Astrocyte of the hippocampus (primary cell): ENCODE measurements at regions not wholly inside any gene's neighbourhood (a gene's known extent, or its start where the extent isn't known, plus 50 kb on each side); places are given as distances from the start of the nearest gene placed in this dataset.
"Not testable (repeated sequence)": the region's sequence is repeated elsewhere in the genome, so short reads cannot be mapped to it uniquely, and the experiment has no call there.

Experiments
- DNase-seq: peaks from one replicate; pipeline ENCODE4 v3.0.0; 2011; ENCODE audit warnings: low read depth, low spot score

DNA sequence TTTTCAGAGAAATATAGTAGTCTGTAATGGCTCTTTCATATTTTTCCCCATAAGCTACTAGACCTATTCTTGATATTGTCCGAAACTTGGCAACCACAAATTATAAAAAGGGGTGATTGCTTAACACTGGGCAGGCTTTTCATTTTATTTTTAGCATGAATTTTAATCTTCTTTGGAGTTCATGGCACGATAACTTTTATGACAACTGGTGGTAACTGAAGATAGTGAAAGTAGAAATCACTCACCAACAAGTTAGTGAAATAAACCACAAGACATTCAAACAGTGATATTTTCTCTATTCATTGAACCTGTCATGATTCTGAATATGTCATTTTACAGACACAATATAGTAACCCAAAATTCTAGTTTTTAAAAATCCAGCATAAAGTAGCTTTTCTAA, 213.9 kb downstream of the PRDM9 start:
- no peak for DNase-seq

DNA sequence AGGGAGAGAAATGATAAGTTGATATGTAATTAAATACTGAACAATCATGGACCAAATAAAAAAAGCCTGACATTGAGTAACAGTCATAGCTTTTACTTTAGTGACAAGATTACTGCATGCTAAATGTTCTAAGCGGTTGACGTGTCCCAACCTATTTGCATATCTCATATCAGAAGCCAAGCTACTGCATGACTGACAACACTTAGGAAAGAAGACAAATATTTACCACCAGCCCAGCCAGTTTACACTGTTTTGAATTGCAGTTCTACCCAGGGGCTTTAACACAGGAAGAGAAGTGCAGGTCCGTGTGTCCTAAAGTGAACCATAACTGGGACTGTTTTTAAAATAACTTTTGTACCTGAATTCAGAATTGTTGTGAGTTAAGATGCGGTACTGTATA, 219.9 kb downstream of the PRDM9 start:
- DNase-seq, result no peak

DNA sequence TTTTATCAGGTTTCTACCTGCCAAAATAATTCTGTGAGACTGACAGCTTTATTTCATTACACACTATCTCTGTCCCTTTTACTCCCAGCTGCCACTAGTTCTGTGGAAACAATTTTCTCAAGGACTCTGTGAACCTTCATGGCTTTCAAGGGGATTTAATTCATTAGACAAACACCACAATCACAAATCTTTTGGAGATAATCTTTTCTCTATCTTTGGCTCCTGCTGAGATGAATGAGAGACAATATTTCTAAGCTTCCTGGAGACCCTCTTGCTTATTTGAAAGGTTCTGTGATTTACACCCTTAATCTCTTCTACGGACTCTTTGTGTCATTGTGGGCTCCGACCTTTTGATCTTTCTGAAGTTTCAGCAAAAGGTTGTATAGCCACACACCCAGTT, 222.6 kb downstream of the PRDM9 start:
- DNase-seq, result no peak

DNA sequence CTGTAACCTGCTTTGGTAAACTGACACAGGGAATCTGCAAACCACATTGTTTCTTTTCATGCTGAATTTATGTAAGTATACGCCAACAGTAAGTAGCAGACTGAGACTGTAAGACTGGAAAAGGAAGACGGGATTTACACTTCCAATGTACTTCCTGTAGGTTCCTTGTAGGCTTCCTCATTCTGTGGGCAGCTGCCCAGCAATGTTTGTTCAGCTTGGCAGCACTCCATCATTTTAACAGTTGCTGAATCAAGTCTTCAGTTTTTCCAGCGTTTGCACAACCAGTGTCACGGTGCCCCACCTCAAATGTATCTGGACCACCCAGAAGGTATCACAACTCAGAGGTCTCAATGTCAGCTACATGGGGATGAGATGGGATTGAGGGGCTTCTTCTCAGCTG, 232.6 kb downstream of the PRDM9 start:
- no peak for DNase-seq

DNA sequence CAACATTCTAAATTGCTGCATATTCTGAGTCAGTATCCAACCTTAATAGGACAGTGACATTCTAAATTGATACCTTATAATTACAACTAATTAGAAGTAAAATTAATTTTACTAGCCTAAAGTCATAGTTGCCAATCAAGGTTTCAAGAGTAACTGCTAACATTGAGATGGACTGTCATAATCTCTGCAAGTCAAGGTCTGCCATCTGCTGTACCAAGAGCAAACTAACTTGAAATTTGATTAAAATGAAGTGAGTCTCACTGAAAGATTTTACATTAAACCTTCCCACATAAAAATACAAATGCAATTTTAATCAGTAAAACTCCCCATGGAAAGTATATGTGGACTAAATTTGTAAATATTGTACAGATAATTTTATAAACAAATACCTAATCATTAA, 235.3 kb downstream of the PRDM9 start:
- DNase-seq, result no peak

DNA sequence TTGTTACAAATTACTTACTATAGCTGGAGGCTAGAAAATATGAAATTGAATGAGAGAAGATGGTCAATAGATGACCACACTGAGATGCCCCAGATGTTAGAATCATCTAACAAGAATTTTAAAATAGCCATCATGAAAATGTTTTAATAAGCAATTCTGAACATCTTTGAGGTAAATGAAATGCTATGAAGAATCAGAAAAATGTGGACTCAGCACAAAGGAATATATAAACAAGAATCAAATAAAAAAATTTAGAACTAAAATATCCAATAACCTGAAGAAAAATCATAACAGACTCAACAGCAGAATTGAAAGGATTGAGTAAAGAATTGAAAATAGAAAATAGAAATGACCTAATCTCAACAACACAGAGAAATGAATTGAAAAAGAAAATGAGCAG, 248.5 kb downstream of the PRDM9 start:
- no peak for DNase-seq

DNA sequence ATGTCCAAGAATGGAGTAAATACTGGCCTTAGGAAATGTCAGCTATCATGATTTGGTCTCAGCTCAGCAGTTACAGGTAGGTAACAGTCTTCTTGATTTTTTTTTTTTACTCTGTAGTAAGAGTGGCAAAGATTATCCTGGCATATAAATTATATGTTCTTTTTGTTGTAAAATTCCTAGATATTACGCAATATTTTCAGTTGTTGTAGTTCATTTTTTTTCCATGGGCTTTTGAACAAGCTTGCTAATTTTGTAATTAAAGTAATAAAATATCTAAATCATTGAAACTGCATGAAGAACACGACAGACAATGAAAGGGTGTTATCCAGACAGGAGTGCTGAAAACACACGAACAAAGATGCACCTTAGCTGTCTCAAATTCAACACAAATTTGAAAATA, 249.4 kb downstream of the PRDM9 start:
- no peak for DNase-seq

DNA sequence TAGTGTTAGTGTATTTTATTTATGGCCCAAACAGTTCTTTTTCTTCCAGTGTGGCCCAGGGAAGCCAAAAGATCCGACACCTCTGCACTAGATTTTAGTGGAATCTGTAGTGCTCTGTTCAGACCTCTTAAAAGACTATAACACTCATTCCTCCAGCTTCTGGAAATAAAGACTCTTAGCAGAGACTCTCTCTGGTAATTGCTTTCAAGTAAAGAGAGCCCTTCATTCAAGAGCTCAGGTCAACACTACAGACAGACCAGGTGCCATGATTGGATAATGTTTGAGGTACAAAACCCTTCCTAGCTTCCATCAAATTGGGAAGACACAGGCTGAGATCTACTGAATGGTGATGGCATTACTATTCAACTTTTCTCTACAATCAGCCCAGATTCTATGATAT, 255.8 kb downstream of the PRDM9 start:
- no peak for DNase-seq

DNA sequence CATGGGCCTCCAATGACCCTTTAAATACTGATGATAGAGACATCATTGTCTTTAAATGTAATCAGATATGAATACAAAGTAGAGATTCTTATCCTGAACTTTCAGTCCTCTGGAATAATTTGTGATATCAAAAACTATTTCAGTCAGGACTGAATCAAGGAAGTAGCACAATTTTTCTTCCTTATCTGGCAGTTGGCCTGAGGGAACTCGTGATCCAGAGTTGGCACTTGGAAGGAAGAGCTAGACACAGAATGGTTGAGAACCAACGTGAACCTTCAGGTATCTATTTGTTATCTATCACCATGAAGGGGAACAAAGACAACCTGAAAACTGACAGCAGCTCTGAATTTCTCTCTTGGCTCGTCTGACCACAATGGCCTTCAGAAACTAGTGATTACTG, 269.3 kb downstream of the PRDM9 start:
- no peak for DNase-seq

DNA sequence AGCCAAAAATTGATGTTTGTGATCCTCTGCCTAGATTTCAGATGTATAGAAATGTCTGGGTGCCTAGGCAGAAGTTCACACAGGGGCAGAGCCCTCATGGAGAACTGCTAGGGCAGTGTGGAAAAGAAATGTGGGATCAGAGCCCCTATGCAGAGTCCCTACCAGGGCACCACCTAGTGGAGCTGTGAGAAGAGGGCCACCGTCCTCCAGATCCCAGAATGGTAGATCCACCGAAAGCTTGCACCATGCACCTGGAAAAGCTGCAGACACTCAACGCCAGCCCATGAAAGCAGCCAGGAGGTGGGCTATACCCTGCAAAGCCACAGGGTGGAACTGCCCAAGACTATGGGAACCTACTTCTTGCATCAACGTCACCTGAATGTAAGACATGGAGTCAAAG, 292.9 kb downstream of the PRDM9 start:
- DNase-seq, result not testable (repeated sequence)

DNA sequence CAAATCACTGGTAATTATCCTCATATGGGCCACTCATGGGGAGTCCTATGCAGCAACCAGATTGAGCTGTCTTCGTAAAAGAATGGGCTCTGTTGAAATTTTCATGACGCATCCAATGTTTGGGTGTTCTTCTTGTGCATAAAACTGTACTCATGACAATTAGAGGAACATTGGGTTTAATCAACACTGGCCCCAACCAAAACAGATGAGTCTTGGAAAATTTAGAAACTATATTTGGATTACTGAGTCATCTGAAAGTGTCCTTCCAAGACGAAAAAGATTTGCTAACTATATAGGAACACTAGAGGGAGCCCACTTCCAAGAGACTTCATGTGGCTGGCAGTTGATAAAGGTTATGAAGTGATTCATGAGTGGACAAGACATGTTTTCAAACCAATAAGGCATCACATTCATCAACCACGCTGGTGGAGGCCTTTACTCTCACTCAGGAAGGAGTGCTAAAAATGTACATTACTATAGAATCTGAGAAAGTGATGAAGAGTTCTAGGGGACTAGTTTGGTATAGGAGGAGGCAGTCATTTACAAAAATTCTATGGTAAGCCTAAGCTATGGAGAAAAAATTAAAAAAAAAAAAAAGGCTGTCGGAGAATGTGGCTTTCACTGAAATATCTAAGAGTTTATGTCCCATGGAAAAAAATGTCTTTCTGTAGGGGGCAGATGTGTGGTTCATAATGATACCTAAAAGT, 313.5 kb downstream of the PRDM9 start:
- peak; percentile 20 for DNase-seq

DNA sequence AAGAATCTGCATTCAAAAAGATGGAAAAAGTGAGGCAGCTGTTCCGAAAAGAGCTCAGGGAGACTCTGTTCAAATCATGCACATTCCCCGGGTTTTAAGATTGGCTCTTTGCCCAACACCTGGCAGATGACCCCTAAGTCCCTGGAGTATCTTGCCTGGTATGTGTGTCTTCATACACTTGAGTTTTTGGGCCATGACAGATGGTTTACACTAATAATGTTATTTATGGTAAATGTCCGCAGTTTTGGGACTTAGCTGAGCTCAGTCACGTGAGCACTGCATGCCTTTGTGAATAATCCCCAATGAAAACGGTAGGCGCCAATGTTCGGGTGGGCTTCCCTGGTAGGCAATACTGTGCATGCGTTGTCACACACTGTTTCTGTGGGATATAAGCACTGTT, 316.1 kb downstream of the PRDM9 start:
- no peak for DNase-seq

DNA sequence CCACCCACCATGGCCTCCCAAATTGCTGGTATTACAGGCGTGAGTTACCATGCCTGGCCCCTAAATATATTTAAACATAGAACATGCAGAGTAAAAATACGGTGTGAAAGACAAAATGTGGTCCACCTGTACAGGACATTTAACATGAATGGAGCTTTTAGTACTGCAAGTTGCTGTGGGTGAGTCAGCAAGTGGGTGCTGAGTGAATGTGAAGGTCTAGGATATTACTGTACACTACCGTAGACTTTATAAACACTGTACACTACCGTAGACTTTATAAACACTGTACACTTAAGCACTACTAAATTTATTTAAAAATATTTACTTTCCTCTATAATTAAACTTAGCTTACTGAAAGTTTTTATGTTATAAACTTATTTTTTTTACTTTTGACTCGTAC, 317.8 kb downstream of the PRDM9 start:
- no peak for DNase-seq

DNA sequence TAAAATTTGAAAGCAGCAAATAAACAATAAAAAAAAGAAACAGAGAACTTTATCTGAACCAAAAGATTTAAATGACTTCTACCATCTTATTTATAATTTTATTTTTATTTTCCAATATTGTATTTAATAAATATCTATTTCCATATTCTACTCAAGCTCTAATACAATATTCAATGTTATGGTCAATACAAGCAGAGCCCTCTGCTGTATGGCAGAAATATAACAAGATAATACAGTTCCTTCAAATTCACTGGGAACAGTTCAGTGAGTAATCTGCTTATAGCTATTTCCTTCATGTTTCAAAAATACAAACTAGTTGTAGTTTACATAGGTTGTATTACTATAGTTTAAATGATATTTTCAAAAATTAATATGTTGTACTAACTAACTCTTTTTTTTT, 332.7 kb downstream of the PRDM9 start:
- no peak for DNase-seq

DNA sequence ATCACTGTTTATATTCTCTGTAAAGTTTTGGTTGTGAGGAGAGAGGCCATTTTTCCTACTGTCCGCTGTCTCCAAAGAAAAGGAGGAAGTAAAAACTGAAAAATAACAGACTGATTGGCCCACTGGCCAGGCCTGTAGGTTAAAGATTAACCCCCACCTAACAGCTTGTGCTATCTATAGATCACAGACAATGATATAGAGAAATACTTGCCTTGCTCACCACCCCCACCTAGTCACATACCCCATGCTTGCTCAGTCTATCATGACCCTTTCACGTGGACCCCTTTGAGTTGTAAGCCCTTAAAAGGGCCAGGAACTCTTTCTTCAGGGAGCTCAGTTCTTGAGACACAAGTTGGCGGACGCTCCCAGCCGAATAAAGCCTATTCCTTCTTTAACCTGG, 357.4 kb downstream of the PRDM9 start:
- no peak for DNase-seq

DNA sequence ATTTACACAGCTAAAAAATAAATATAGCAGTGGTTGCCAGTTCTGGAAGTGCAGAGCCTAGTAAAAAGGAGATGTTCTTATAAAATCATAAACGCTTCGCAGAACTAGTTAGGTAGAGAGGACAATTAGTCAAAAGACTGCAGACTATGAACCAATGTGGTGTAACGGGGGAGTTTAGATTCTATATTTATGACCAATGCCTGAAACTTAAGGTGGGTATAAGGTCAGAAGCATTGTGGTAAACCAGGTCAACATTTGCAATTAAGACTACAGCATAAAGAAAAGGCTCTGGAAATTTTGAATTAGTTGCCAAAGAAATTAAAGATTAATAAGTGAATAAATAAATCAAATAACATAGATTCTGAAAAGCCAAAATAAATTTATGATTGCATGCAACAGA, 370.4 kb downstream of the PRDM9 start:
- DNase-seq, result no peak

DNA sequence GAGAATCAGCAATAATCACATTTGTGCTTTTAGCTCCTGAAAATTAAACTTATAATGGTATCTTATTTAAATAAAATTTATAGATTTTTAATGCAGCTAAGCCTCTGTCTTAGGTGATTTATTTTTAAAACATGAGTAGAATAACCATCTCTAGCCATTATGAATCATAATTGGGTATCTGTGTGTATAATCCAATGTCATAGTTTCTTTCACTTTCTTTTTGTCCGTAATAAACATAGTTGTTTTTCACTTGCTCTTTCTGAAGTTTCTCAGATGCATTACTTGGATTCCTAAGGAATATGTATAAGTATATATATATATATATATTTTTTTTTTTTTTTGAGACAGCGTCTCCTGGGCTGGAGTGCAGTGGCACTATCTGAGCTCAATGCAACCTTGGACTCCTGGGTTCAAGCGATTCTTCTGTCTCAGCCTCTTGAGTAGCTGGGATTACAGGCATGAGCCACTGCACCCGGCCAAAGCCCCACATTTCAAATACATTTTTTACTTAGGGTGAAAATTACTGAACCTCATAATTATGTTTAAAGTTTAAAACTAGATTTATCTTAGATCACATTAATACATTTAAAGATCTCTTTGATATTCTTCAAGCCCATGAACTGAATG, 377.1 kb downstream of the PRDM9 start:
- no peak for DNase-seq

DNA sequence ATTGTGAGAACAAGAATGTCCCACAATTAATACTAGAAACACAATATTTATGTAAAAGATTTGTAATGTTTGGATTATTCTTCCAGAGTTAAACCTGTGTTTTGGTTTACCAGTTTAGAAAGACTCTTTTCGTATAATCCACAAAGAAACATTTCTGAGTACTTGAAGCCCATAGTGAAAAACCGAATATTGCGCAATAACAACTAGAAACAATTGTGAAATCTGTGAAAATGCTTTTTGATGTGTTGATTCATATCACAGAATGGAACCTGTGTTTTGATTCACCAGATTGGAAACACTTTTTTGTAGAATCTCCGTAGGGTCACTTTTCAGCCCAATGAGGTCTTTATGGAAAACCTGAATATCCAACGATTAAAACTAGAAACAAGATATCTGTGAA, 386.2 kb downstream of the PRDM9 start:
- DNase-seq, result no peak

DNA sequence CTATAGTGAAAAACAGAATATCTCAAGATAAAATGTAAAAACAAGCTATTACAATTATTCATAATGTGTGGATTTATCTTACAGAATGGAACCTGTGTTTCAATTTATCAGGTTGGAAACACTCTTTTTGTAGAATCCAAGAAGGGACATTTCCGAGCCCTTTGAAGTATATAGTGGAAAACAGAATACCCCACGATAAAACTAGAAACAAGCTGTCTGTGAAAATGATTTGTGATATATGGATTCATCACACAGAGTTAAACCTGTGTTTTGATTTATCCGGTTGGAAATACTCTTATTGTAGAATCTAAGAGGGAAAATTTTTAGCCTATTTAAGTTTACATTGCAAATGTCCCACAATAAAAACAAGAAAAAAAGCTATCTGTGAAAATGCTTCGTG, 388.2 kb downstream of the PRDM9 start:
- no peak for DNase-seq

DNA sequence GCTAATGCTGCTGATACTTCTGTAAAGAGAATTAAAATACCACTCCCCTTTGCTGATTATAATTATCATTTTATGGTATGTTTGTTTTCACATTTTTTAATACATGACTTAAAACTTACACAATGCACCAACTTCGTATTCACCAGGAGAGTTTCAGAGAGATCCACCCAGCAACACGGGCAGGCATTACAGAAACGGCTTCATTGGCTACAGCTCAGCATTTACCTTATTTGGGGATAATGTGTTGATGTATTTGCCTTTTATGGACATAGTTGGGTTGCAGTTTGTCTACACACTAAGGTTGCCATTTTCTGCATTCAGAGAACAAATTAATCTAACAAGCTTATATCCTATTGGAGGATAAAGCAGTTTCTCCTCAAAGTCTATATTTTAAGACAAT, 423.6 kb downstream of the PRDM9 start:
- no peak for DNase-seq

DNA sequence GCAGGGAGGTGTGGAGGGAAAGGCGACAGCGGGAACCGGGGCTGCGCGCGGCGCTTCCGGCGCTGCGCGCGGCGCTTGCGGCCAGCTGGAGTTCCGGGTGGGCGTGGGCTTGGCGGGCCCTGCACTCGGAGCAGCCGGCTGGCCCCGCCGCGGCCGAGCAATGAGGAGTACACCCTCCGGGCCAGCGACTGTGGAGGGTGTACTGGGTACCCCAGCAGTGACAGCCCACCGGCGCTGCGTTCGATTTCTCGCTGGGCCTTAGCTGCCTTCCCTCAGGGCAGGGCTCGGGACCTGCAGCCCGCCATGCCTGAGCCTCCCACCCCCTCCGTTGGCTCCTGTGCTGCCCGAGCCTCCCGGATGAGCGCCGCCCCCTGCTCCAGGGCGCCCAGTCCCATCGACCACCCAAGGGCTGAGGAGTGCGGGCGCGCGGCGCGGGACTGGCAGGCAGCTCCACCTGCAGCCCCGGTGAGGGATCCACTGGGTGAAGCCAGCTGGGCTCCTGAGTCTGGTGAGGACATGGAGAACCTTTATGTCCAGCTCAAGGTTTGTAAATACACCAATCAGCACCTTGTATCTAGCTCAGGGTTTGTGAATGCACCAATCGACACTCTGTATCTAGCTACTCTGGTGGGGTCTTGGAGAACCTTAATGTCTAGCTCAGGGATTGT, 444.0 kb downstream of the PRDM9 start:
- DNase-seq, result peak; percentile 1

DNA sequence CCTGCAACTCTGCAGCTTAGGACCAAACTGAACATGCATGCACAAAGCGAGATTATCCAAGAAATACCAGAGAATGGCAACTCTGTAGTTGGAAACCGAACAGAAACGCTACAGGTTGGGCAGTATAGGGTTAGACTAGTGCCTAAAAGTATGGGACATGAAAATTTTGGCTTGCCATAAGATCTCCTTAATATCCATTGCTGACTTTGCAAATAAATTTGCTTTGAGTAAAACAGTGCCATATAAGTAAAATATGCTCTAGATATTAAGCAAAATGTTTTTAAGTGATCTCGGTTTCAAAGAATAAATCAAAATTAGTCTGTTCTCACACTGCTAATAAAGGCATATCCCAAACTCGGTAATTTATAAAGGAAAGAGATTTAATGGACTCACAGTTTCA, 456.0 kb downstream of the PRDM9 start:
- DNase-seq, result no peak

DNA sequence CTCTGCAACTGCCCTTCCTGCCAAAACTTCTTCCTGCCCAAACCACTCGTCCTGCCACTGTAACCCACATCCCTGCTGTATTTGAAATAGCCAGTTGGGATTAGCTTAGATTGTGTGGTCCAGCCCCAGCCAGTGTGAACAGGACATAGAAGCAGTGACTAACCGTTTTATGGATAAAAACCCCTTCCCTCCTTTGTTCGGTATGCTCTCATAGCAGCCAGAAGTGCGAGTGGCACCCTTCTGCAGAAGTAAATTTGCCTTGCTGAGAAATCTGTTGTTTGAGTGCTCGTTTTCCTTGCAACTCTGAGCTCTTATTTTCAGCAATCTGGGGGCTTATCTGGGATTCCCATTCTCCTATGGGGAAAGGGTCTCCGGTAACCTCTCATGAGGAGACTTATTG, 470.0 kb downstream of the PRDM9 start:
- no peak for DNase-seq
